ENCODE measurements at regions not wholly inside any gene's neighbourhood (a gene's known extent, or its start where the extent isn't known, plus 50 kb on each side); places are given as distances from the start of the nearest gene placed in this dataset.

- TF ChIP-seq SPI1 (IDR thresholded peaks at IDR 0.05; ENCODE audit: borderline replicate concordance, low read depth): no peak
- TF ChIP-seq REST (IDR thresholded peaks at IDR 0.05; ENCODE audit: insufficient replicate concordance, low read depth): no peak
- no peak for TF ChIP-seq POLR2AphosphoS5 (IDR thresholded peaks at IDR 0.05; ENCODE audit: low read depth)
- TF ChIP-seq CTCF (IDR thresholded peaks at IDR 0.05; ENCODE audit: insufficient read depth, low read length): no peak
These were observed 1349.5 kb downstream of the BRD1 start for GRCh38 chr22:48478124-48478523.

Data from HL-60 (cell line).